ENCODE measurements at regions not wholly inside any gene's neighbourhood (a gene's known extent, or its start where the extent isn't known, plus 50 kb on each side); places are given as distances from the start of the nearest gene placed in this dataset.
A peak's percentile ranks its signal among the peaks of the same experiment; 100 is the strongest.
"Not testable (repeated sequence)": the region's sequence is repeated elsewhere in the genome, so short reads cannot be mapped to it uniquely, and the experiment has no call there.

DNA sequence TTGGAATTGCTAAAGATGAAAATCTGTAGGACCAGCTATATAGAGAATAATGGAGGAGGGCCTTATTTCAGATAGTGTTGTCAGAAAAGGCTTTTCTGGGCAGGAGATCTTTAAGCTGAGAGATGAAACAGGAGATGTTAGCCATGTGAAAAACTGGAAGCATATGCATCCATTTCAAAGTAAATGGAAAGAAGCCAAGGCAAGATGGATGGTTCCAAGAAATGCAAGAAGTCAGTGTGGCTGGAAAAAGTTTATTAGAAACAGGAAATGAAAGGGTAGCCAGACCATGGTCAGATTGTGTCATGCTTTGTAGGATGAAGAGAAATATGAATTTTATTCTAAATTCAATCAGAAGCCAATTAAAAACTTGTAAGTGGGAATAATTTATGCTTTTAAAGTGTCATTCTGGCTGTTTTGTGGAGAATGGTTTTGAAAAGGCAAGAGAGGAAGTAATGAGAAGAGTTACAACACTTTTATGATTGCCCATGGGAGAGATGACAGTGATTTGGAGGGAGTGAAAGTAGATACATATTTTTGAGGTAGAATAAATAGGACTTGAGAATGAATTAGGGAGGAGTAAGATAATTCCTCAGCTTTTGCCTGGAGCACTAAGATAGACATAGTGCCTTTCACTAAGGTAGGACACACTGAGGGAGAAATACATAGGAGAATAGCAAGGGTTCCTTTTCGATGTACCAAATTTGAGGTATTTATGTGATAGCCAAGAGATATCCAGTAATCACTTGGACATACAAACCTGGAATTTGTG, 620.1 kb downstream of the HTR1B start:
- peak; percentile 6 for DNase-seq (ENCODE audit: low spot score)

DNA sequence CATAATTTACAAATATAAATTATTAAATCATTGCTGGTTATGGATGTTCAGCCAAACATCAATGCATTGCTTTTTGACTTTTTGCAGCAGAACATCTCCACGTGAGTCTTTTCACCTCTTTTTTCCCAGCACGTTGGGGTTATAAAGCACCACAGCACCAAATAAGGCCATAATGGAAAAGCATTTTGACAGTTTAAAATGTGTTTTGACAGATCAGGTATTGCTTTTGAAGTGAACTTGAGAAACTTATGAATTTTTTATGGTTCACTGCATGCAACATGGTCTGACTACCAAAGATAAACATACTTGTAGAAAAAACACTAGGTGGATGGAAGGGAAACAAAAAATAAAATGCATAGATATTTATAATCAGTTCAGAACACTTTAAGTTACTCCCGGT, 622.4 kb downstream of the HTR1B start:
- DNase-seq (ENCODE audit: low spot score), result no peak

DNA sequence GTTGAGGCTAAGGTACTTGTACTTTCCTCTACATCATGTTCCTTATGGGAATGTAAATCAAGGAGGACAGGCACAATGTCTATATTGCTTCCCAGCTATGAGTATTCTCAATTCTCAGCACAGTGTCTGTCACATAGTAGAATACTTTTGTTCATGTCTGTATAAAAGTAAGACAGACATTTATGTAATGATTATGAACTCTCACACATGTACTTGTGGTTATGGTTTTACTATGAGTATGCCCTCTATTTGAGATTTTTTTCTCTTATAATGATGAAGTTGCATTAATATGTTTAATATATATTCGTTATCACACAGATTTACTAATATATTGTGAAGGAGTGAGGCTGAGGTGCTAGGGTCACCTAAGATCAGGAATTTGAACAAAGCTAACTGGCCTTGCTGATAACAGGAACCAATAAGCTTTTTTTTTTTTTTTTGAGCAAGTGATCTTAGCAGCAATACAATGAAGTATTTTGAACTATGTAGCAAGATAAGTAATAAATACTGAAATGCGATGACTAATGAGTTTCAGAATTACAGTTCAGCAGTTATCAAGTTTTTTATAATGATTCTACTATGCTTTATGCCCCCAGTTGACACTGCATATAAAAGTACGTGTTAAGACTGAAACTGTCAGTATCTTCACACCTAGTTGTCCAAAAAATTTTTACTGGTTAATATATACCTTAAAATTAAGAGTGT, 623.1 kb downstream of the HTR1B start:
- no peak for DNase-seq (ENCODE audit: low spot score)

DNA sequence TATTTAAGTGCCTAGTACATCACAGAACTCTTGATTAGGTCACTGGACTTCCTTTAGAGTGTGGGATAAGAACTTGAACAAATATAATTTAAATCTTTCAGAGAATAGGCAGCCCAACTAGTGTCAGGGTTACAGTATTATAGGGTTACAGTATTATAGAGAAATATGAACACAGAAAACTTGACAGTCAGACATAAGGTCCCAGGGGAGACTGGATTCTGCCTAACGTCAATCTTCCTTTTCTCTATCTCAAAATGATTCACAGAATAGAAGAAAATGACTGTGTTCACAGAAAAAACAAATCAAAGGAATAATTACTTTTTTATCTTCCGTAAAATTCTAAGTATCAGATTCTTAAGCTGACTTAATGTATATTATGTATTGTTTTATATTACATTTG, 623.8 kb downstream of the HTR1B start:
- DNase-seq (ENCODE audit: low spot score), result no peak

DNA sequence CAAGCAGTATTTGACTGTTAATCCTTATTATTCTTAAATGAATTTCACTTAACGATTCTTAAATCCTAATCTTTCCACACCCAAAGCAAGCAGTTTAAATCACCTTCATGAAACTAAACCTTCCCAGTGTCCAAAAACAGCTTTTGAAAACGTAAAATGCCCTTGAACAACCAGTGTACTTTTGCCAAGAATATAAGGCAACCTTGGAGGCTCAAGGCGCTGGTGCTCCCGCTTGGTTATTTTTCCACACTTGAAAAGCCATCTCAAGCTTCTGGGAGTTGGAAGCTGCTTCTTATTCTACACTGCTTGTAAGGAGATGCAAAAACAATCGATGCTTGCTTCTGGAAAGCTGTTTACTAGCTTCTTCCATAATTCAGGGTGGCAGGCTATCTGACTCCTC, 625.7 kb downstream of the HTR1B start:
- DNase-seq (ENCODE audit: low spot score), result no peak

DNA sequence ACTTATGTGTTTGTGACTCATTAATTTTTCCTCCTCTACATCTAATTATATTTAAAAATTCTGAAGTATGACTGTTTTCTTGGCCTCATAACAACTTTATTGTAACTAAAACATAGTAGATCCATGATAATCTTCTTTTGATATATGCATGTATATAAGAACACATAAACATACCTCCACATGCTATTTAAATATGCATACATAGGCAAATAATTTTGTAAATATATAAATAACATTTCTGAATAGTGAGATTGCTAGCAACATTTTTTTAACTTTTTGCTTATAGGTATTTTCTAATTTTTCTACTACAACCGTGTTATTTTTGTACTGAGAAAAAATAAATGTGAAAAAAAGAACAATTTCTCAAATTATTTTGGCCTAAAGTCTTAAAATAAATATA, 627.6 kb downstream of the HTR1B start:
- no peak for DNase-seq (ENCODE audit: low spot score)

DNA sequence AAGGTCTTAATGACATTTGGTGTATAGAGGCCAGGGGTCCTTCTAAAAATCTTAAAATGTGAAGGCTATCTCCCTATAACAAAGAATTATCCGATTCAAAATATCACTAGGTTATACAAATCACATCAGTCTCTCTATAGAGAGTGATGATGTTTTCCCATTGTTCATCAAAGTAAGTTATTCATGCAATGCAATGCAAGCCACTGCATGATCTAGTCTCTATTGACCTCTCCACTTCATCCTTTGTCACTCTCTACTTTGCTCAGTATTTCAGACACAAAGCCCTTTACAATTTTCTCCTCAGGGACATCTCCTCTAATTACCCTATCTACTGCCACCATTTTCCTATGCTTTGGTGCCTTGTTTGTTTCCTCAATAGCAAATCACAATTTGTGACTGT, 628.0 kb downstream of the HTR1B start:
- no peak for DNase-seq (ENCODE audit: low spot score)

DNA sequence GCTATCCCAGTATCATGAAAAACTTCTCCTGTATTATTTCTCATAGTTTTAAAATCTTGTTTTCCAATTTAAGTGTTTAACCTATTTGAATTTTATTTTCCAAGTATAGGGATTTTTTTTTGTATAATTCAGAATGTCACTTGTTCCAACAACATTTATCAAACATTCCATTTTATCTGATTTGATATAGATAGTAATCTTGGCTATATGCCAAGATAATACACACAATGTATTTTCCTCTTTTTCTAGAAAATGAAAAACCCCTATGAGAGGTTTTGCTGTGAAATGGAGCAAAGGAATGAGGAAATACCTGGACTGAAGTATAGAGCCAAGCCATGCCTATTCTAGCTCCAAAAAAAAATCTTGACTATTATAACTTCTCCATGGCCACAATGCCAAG, 628.9 kb downstream of the HTR1B start:
- no peak for DNase-seq (ENCODE audit: low spot score)

DNA sequence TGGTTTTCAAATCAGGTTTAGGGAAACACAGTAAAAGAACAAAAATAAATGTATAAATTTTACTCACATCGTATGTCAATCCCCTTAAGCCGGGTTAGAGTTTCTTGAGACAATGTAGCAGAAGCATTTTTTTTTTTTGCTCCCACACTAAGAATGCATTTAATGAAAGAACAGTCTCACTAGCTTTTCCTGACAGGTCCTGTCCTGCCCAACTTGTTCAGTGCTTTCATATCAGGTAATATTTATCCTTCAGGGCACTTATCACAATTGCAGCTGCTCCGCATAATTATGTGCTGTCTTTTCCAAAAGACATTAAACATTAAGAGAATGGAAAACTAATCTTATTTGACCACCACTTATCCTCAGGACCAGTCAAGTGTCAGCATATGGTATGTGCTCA, 632.0 kb downstream of the HTR1B start:
- no peak for DNase-seq (ENCODE audit: low spot score)

DNA sequence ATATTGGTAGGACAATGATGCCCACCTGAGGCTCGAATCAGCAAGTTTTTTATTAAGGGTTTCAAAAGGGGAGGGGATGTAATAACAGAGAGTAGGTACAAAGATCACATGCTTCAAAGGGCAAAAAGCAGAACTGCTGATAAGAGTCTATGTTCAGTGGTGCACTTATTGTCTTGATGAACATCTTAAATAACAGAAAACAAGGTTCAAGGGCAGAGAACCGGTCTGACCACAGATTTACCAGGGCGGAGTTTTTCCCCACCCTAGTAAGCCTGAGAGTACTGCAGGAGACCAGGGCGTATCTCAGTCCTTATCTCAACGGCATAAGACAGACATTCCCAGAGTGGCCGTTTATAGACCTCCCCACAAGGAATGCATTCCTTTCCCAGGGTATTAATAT, 639.7 kb downstream of the HTR1B start:
- not testable (repeated sequence) for DNase-seq (ENCODE audit: low spot score)

DNA sequence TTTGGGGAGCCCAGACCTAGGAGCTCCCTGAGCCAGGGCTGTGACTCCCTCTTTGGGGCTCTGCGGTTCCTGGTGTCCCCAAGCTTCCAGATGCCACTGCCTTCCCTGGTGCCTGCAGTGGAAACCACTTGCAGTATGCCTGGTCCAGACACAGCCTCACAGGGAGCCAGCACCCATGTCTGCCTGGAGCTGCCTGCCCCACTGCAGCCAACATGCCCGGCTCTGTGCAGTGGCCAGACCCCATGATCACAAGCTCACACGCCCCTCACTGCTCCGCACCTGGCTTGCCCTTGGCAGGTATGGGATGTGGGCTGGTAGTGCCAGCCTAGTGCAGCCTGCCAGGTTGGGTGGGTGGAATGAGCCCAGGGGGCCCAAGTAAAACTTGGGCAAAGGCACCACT, 644.8 kb downstream of the HTR1B start:
- no peak for DNase-seq (ENCODE audit: low spot score)

DNA sequence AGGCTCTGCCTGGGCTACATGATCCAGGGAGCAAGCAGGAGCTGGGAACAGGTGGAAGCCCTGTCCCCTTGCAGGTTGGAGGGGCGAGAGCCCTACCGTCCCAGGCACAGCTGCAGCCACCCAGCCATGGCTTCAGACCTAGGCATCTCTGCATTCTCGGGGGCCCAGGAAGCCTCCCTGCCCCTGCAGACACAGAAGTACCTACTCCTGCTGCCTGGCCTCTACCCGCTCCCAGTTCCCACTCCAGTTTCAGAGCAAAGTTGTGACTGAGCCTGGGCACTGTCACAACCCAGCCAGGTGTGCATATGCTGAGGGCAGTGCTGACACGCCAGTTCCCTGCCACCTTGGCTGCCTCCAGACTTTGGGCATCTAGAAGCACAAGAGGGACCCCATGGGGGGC, 645.9 kb downstream of the HTR1B start:
- DNase-seq (ENCODE audit: low spot score), result no peak

DNA sequence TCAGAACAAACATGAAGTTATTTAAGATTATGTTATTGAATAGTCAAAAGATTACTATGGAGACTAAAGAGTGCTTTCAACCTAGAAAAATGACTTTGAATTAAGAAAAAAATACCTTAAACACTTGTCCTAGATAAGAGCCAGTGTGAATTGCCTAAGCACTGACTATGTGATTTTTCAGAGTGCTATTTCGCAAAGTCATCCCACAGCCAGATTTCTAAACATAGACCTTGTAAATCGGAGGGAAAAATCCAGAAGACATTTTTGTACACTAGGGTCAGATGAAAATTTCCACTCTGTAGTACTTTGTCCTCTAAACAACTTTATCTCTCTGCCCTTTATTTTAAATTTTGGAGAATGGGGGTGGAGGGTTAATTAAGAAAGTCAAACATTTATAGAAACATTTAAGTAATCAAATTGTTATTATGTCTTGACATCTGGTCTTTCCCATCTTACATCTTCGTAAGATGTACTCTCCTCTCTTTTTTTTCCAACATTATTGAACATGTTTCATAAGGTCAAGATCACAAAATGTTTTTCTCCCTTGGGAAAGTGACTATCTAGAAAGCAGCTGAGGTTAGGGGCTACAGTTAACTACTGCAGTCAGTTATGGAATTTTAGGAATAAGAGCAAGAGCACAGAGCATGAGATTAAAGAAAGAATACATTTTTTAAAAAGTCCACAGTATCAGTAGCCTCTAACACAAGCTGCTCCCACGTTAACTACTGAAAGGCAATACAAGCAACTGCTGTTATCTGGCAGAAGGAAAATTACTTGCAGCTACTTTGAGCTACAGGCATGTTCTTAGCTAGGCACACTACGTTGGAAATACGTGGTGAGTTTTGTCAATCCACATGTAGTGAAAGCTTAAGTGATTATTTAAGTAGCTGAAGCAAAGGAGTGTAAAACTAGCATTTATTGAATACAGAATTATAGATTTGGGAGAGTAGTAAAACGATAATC, 648.5 kb downstream of the HTR1B start:
- DNase-seq (ENCODE audit: low spot score), result no peak

DNA sequence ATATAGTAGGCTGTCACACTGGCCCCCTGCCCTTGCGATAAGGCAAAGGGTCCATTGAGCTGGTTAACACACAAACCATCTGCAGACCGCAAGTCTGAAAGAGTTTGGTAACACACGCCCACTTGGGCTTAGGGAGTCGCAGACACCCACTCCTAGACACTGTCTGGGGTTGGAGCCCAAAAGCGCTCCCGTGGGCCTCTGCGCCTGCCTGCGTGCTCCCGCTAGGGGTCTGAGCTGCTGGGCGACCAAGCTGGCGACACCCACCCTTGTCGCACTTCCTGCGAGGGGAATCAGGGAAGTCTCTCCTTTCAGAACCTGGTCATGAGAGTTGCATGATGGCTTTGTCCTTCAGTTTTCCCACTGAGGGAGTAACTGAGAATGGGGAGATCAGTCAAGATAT, 653.0 kb downstream of the HTR1B start:
- no peak for DNase-seq (ENCODE audit: low spot score)

DNA sequence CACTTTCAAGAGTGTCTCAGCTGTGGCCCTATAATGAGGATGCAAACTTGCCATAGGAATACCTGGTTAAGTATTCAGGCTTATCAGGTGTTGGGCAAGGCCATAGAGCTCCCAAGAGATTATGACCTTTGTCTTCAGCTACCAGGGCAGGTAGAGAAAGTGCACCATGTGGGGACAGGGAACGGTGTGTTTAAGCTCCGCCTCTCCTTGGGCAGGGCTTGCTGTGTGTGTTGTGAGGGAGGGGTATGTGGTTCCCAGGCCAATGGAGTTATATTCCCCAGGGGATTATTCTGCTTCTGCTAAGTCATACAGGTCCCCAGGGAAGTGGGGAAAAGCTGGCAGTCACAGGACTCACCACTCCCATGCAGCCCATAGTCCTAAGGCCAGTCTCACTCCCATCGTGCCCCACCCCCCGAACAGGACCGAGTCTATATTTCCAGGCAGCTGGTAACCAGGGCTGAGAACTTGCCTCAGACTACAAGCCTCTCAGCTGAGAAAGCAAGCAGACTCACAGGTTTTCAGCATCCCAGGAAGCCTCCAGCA, 660.2 kb downstream of the HTR1B start:
- no peak for DNase-seq (ENCODE audit: low spot score)

DNA sequence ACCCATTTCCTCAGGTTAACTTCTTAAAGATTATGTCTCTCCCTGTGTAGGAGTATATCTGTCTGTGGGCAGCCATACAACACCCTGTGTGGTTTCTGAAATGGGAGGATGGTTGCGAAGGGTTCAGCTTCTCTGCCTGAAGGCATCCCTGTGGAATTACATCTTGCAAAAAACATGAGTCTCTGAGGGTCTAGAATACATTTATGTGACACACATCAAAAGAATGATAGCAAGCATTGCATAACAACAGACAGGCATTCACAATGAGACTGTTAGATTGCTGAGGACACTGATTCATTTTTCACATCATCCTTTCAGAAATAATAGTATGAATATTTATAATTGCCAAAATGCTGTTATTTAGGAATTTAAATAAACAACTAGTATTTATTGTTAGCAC, 670.9 kb downstream of the HTR1B start:
- DNase-seq (ENCODE audit: low spot score), result no peak

DNA sequence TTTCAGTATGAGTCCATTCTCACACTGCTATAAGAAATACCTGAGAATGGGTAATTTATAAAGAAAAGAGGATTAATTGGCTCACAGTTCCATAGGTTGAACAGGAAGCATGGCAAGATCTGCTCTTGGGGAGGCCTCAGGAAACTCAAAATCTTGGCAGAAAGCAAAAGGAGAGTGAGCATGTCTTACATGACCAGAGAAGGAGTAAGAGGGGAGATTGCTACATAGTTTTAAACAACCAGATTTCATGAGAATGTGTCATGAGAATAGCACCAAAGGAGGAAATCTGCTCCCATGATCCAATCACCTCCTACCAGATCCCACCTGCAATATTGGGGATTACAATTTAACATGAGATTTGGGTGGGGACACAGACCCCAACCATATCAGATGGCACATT, 672.4 kb downstream of the HTR1B start:
- DNase-seq (ENCODE audit: low spot score), result no peak

DNA sequence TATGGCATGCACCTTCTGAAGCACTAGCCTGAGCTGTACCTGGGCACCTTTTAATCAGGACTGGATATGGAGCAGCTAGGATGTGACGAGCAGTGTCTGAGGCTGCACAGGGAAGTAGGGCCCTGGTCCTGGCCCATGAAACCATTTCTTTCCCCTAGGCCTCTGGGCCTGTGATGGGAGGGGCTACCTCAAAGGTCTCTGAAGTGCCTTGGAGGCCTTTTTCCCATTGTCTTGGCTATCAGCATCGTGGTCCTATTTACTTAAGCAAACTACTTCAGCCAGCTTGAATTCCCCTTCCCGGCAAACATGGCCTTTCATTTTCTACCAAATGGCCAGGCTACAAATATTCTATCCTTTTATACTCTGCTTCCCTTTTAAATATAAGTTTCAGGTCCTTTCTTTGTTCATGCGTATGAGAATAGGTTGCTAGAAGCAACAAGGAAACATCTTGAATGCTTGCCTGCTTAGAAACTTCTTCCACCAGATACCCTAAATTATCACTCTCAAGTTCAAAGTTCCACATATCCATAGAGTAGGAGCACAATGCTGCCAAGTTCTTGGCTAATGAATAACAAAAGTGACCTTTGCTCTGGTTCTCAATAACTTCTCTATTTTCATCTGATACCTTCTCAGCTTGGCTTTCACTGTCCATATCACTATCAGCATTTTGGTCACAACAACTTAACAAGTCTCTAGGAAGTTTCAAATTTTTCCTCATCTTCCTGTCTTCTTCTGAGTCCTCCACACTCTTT, 673.1 kb downstream of the HTR1B start:
- no peak for DNase-seq (ENCODE audit: low spot score)

DNA sequence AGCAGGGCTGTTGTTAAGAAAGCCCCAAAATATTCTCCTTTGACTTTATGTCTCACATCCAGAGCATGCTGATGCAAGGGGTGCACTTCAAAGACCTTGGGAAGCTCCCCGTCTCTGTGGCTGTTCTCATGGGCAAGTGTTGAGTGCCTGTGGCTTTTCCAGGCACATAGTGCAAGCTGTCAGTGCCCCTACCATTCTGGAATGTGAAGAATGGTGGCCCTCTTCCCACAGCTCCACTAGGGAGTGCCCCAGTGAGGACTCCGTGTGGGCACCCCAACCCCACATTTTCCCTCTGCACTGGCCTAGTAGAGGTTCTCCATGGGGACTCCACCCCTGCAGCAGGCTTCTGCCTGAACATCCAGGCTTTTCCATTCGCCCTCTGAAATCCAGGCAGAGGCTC, 673.7 kb downstream of the HTR1B start:
- no peak for DNase-seq (ENCODE audit: low spot score)

DNA sequence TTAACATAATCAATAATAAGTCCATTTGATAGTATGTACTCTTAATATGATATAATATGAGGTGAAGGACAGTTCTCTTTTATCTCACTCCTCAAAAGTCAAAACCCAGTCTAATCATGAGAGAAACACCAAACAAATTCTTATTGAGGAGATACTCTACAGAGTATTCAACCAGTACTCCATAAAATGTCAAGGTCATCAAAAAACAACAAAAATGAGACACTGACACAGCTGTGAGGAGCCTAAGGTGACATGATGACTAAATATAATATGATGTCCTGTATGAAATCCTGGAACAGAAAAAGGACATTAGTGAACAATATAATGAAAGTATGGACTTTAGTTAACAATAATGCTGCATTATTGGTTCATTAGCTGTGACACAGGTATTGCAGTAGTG, 675.1 kb downstream of the HTR1B start:
- DNase-seq (ENCODE audit: low spot score), result no peak

DNA sequence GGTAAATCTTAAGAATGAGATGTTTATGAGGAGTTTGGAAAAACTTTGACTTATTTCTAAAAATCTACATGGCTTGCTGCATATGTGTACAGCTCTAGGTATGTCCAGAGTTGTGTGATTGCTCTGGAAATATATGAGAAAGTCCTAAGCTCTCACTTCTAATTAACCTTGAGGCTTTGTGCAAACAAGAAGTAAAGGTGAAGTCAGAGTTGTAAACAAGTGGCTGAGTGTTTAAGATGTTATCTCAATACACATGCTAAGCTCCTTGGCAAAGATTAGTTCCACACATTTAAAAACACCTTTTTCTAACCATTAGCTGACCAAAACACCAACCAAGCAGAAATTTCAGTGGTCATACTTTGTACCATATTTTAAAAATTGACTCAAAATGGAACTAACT, 684.2 kb downstream of the HTR1B start:
- no peak for DNase-seq (ENCODE audit: low spot score)

DNA sequence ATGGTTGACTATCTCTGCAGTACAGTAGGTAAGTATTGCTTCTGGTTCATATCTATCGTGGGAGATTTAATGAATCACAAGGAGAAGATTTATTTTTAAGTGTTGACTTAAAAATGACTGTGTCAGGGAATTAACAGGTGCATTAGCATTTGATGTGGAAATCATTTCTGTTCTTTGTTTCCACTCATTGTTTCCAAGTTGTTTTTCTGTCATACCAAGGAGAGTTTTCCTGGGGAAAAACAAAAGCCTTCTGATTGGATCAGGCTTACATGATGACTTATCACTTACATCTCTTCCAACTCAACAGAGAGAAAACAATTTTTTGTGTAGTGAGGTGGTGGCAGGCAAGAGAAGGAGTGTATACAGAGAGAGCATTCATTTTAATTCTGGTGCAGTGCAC, 686.4 kb downstream of the HTR1B start:
- DNase-seq (ENCODE audit: low spot score), result no peak

All from pons (tissue), 1 donor.